ENCODE measurements at regions not wholly inside any gene's neighbourhood (a gene's known extent, or its start where the extent isn't known, plus 50 kb on each side); places are given as distances from the start of the nearest gene placed in this dataset.
"Not testable (repeated sequence)": the region's sequence is repeated elsewhere in the genome, so short reads cannot be mapped to it uniquely, and the experiment has no call there.

GRCh38 chr5:104418056-104418455, 855.5 kb upstream of the NUDT12 start:
- DNase-seq (ENCODE audit: insufficient read length, low spot score) (no peak), FAIRE-seq (no peak)

DNA sequence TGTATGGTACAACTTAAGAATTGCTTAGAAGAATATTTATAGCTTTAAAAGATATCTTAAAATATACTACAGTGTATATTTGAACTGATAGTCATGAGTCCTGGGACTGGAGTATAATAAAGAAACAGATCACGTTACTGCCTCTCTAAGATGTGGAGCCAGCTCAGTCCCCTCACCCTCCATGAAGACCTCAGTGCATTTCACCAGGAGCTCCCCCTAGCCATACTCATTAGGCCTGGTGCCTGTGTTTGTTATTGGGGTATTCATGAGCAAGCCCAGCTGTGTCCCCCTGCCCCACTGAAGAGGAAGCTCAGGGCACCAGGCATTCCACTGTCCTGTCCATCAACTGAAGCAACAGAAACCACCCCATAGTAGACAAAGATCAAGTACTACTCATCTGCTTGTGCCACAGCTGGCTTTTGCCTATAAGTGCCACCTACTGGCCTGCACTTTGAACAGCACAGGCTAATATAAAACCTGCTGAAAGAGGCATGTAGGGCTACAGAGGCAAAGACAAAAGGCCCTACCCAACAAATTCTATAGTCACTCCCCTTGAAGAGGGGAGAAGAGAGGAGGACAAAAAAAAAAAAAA, 850.2 kb upstream of the NUDT12 start:
- no peak for FAIRE-seq

GRCh38 chr5:104400941-104401340, 838.4 kb upstream of the NUDT12 start:
- DNase-seq (ENCODE audit: insufficient read length, low spot score) (no peak), FAIRE-seq (no peak)

More for the DNA sequence above, 850.2 kb upstream of the NUDT12 start:
- no peak for DNase-seq (ENCODE audit: insufficient read length, low spot score)

DNA sequence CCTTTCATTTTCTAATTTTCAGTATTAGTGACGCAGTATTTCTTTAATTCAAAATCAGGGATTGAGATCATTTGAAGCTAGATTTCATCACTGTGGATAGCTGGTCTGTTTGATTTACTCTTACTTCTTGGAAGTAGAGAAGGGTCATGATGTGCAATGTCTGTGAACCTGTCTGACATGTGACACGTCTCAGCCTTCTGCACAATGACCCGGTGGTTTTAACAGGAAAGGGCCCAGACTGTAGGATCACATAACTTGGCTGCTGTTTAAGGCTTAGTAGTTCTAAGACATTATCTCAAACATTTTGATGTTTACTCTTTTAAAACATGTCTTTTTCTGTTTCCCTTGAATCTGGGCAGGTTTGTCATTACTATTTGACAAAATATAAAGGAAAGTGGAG, 823.3 kb upstream of the NUDT12 start:
- no peak for FAIRE-seq
- no peak for DNase-seq (ENCODE audit: insufficient read length, low spot score)

DNA sequence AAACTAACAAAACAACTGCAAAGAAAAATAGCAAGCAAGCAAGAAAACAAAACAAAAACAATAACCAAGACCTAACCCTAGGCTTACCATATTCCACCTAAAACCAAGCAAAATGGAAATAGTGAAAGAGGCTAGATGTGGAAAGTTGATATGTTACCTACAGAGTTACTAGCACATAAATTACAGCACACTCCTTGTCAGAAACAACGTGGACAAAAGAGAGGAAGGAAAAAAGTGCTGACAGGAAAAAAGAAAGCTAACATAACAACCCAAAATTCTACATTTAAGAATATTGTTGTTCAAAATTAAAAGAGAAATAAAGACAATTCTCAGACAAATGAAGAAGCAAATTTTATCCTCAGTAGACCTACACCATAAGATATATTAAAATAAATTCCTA, 812.8 kb upstream of the NUDT12 start:
- no peak for FAIRE-seq

DNA sequence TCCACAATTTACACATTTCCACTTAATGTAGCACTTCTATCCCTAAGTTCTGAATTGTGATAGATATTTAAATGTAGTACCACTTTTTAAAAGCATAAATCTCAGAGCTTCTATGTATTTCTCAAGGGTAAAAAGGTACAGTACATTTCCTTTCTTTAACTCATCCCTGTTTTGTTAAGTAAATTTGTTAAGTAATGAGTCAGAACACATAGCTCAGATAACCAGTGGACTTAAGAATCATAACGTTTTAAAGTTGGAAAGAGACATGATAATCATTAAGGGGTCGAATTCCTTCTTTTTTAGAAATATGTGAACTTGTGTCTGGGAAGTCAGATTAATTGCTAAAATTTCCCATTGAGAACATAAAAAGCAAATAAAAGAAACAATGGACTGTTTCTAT, 810.2 kb upstream of the NUDT12 start:
- FAIRE-seq: no peak
- DNase-seq (ENCODE audit: insufficient read length, low spot score): no peak

More for the DNA sequence above, 812.8 kb upstream of the NUDT12 start:
- no peak for DNase-seq (ENCODE audit: insufficient read length, low spot score)

GRCh38 chr5:104372376-104372775, 809.8 kb upstream of the NUDT12 start:
- FAIRE-seq (no peak), DNase-seq (ENCODE audit: insufficient read length, low spot score) (no peak)

- DNase-seq (ENCODE audit: insufficient read length, low spot score): no peak
- FAIRE-seq: no peak
Observed at GRCh38 chr5:104370523-104370922, 807.9 kb upstream of the NUDT12 start.

- no peak for FAIRE-seq
Observed at GRCh38 chr5:104367978-104368377, 805.4 kb upstream of the NUDT12 start.

DNA sequence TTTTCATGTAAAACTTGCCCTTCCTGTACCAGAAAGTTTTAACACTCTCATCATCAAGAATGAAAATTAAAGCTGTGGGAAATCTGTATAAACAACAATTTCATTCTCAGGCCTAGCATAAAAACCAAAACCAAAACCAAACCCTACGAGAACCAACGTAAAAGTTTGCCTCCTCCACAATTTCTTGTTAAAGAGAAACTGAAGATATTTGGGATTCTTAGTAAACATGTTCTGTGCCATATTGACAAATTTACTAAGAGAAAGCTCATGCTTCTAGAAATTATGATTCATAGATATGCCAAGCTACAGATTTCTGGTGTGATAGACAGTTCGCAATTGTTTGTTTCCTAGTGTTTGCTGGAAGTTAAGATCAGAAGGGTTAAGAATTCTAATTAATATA, 801.0 kb upstream of the NUDT12 start:
- no peak for FAIRE-seq
- no peak for DNase-seq (ENCODE audit: insufficient read length, low spot score)

More at GRCh38 chr5:104367978-104368377, 805.4 kb upstream of the NUDT12 start:
- DNase-seq (ENCODE audit: insufficient read length, low spot score): no peak

DNA sequence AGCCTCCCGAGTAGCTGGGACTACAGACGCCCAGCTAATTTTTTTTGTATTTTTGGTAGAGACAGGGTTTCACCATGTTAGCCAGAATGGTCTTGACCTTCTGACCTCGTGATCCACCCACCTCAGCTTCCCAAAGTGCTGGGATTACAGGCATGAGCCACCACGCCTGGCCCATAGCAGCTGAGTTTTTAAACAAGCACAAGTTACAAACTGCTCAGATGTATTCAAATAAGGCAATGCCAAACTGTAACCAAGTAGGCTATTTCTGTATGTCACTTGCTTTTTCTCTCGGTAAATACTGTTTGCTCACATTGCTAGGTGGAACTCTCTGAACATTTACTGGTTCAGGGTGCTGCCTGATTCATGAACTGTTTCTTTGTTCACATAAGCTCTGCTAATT, 799.3 kb upstream of the NUDT12 start:
- no peak for FAIRE-seq
- no peak for DNase-seq (ENCODE audit: insufficient read length, low spot score)

GRCh38 chr5:104355350-104355749, 792.8 kb upstream of the NUDT12 start:
- no peak for FAIRE-seq
- DNase-seq (ENCODE audit: insufficient read length, low spot score): no peak

- FAIRE-seq (no peak), DNase-seq (ENCODE audit: insufficient read length, low spot score) (no peak)
Observed at GRCh38 chr5:104353371-104353770, 790.8 kb upstream of the NUDT12 start.

GRCh38 chr5:104352954-104353353, 790.4 kb upstream of the NUDT12 start:
- DNase-seq (ENCODE audit: insufficient read length, low spot score): no peak
- FAIRE-seq: no peak

DNA sequence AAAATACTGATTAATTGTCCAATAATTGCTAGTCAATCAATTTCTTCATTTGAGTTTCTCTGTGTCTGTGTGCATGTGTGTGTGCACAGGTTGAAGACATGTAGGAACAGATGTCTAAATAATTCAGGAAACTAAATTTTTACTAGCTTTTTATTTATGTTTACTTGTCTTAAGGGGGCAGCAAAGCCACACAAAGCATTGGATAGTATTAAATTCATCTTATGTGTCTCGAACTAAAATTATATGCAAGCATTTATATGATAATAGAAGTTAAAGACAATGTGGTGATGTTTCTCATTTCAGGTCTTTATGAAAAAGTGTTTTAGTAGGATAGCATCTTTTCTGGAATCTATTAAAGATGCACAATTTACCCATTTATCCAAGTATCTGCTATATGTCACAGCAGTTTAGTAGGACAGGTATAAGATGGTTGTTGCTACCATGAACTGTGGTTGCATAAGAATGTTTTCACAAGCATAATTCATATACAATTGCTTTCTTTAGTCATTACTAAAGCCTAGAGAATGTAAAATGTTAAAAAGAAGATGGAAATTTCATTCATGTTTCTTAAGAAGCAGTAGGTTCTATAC, 784.6 kb upstream of the NUDT12 start:
- DNase-seq (ENCODE audit: insufficient read length, low spot score) (no peak), FAIRE-seq (no peak)

- no peak for FAIRE-seq
- DNase-seq (ENCODE audit: insufficient read length, low spot score): no peak
Observed at GRCh38 chr5:104345222-104346016, 782.8 kb upstream of the NUDT12 start.

DNA sequence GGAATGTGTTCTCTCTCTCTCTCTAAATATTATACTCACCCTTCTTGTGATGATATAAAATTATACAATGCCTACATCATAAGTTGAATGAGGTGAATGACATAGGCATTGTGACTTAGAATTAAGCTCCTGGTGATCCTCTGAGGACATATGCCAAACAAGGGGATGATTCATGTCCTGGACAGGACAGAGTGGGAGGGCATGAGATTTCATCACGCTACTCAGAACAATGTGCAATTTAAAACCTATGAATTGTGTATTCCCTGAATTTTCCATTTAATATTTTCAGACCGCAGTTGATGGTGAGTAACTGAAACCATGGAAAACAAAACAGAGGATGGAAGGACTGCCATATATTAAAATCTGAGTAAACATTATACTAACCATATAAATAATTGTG, 782.2 kb upstream of the NUDT12 start:
- DNase-seq (ENCODE audit: insufficient read length, low spot score): no peak
- no peak for FAIRE-seq

DNA sequence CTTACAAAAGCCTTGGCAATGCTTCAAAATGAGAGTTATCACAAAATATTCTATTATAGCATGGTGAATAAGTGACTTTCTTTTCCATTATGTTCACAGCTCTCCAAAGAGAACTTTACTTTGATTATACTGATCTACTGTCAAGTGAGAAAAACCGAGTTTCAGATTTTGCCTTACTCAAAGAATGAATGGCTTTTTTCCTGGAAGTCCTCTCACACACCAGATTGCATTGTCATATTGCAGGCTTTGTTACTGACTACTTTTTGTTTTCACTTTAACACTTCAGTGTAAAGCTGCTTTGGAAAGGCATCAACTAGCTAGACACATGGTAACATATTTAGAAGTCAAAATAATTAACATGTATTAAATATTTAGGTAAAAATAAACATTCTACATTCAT, 765.2 kb upstream of the NUDT12 start:
- DNase-seq (ENCODE audit: insufficient read length, low spot score): no peak
- FAIRE-seq: no peak

DNA sequence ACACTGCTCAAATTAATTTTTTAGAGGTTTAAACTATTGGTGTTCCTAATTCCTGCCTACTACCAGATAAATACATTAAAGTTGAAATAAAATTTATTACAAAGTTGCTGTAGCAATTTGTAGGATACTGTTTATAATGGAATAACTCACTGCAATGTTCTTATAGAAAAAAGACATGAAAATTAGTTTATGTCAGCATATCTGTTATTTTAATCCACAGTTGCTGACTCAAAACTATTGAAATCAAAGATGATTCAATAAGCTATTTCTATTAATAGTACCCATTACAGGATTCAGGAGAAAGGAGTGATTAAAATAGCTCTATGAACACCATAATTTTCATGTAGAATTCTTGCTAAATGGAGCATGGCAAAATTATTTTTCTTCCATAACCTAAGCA, 764.4 kb upstream of the NUDT12 start:
- FAIRE-seq (no peak), DNase-seq (ENCODE audit: insufficient read length, low spot score) (no peak)

DNA sequence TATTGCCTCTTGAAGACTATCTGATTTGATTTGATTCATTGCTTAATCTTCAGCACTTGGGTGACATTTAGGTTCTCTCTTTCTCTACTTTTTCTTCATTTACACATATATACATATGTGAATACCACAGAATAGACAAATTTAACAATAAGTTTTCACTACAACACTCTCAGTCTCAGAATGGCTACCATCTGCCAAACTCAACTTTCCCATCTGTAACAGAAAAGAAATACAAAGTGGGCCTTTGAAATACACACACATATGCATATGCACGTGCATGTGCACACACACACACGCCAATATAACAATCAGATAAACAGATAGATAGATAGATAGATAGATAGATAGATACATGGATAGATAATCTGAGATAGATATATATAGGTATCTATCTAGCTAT, 762.8 kb upstream of the NUDT12 start:
- DNase-seq (ENCODE audit: insufficient read length, low spot score) (no peak), FAIRE-seq (no peak)

GRCh38 chr5:104316676-104317075, 754.1 kb upstream of the NUDT12 start:
- FAIRE-seq; DNase-seq (ENCODE audit: insufficient read length, low spot score): not testable (repeated sequence)

DNA sequence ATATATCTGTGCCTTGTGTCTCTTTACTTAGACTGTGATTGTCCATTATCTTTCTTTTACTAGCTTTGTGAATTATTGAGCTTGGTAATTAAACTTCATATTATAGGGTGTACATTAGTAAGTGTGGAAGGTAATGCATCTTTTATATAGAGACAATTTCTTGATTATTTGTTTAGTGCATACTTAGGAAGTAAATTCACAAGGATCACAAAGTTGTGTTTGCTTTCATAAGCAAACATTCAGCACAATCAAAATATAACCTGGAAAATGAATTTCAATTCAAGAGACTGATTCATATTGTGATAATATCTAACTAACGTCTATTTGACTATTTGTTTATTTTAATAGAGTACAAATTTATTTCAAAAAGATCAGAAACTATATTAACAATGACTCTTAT, 749.9 kb upstream of the NUDT12 start:
- DNase-seq (ENCODE audit: insufficient read length, low spot score): no peak
- FAIRE-seq: no peak
